GM21619 (cell line): ENCODE measurements at regions not wholly inside any gene's neighbourhood (a gene's known extent, or its start where the extent isn't known, plus 50 kb on each side); places are given as distances from the start of the nearest gene placed in this dataset.

Experiments
- ATAC-seq: cut with Tn5 transposase; IDR thresholded peaks from one replicate; pipeline ENCODE4 v1.9.1; 2021; ENCODE audit not compliant: unreplicated experiment

DNA sequence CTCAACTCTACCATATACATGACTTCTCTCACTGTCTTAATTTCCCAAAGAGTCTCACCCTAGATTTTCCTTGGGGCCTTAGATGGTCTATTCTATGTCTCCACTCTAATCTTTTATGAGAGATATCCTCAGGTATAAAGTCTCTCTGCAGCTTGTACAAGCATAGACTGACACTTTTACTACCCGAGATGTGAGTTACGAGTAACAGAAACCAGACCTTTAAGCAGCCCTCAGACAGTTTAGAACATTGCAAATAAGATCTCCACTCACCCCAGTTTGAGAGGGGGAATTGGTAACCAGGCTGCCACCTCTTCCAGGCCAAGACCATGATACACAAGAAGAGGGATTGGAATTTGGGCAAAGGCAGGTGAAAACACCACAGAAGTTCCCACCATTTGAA, 542.5 kb downstream of the TLE4 start:
- no peak for ATAC-seq

GRCh38 chr9:80107931-80108660, 536.3 kb downstream of the TLE4 start:
- ATAC-seq = no peak

DNA sequence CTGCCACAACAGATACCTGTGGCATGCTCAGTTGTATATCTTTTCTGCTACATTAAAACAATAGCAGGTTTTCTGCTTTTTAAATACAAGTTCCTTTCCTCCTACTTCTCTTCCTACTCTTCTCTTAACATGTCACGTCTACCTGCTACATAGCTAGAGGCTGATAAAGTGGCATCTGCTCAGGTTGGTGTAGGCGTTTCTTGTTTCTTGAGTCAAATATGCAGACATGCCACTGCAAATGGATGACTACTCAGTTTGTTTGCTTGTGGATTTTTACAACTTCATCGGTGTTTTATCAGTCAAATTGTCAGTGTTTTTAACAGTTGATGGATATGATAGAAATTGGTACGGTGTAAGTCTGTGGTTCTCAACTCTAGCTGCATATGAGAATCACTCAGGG, 525.7 kb downstream of the TLE4 start:
- no peak for ATAC-seq

DNA sequence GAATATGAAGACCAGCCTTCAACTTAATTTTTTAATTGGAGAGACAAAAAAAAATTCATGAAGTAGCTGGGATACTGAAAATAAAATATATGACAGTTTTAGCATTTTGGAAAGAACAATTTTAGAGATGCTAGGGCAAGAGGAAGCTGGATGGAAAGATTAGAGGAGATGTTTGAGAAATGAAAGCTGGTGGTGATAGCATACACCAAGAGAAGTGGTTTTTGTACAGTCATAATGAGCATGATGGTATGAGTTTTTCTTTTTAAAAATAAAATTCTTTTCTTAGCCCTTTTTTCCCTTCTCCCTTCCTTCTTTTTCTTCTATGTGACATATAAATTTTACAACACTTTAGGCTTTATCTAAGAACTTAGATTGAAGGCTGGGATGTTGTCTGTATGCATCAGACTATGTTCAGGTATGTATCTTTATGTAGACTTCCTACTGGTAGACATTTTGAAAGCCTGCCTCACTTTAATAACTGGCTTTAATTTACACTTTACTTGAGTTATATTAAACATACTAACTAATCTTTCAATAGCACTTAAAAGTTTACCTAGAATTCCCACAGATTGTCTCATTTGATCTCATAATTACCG, 522.5 kb downstream of the TLE4 start:
- ATAC-seq = peak; percentile 72

- ATAC-seq = no peak
These were observed 521.9 kb downstream of the TLE4 start for GRCh38 chr9:80093695-80094094.

GRCh38 chr9:80091526-80091925, 519.8 kb downstream of the TLE4 start:
- ATAC-seq = no peak

GRCh38 chr9:80090317-80090716, 518.6 kb downstream of the TLE4 start:
- no peak for ATAC-seq

- no peak for ATAC-seq
These were observed 515.1 kb downstream of the TLE4 start for GRCh38 chr9:80086822-80087345.

DNA sequence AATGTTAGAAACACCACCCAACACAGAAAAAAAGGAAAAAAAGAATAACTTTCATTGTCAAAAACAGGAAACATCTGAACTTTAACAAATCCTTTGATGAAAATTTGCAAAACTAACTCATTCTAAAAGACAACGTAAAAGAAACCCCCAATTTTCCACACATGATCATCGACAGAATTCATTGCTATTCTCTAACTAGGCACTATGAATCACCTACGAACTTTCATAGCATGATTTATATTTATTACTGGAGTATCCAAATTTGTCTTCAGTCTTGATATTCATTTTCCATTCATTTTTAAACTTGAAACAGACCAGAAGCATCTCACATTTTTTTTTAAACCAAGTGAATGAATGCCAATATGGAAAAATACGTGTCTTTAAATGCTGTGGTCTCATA, 514.6 kb downstream of the TLE4 start:
- ATAC-seq = no peak

DNA sequence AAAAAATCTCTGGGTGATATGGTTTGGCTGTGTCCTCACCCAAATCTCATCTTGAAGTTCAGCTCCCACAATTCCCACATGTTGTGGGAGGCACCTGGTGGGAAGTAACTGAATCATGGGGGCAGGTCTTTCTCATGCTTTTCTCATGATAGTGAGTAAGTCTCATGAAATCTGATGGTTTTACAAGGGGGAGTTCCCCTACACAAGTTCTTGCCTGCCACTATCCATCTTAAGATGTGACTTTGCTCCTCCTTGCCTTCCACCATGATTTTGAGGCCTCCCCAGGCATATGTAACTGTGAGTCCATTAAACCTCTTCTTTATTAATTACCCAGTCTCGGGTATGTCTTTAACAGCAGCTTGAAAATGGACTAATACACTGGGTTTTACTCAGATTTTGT, 513.9 kb downstream of the TLE4 start:
- ATAC-seq = no peak

DNA sequence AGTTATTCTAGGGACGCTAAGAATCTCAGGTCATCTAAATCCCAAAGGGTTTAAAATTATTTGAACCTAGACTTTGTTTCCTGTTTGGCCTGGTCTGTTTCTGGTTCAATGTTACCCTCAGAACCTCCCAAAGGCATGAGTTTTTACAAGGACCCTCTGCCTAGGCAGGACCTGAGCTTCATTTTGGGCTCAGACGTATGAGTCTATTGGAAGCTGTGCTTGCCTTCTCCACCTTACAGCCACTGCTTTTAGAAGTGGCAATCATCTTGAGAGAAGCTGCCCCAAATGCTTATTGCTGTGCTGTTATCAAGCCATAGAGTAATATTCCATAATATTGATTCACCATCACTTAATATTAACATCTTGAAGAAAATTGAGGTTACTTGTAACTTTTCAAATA, 510.4 kb downstream of the TLE4 start:
- ATAC-seq = no peak

GRCh38 chr9:80078826-80079225, 507.1 kb downstream of the TLE4 start:
- no peak for ATAC-seq

- ATAC-seq = no peak
These were observed 505.3 kb downstream of the TLE4 start for GRCh38 chr9:80077059-80077458.

GRCh38 chr9:80076162-80076561, 504.4 kb downstream of the TLE4 start:
- no peak for ATAC-seq

DNA sequence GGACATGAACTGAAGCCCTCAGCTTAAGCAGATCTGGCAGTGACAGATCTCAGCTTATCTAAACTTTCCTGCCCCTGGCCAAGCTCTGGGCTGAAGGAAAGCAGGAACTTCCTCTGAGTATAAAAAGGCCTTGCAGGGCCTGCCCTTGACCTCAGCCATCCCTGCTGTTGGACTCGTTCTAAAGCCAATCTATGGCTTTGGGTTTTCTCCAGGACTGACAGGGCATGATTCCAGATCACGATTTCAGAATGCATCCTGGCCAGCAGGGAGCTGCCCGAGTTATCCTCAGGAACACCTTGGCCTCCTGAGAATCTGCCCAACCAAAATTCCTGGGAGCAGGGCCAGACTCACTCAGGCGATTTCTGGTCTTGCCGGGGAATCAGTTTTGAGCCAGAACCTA, 502.7 kb downstream of the TLE4 start:
- ATAC-seq = no peak

DNA sequence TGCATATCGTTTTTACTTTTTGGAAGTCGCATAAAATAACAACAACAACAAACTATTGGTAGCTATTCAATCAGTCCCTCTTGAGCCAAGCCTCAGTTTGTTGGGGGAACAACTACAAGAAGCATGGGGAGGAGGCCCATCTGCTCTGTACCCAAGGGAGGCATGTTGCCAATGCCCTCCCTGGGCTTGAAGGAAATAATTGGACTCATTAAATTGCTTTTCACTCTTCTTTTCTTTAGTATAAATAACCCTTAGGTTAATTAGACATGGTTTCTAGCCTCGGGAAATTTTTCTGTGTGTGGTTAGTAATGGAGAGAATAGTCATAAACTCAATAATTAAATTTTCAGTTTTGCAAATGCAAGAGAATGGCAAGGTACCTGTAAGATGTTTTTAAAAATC, 500.7 kb downstream of the TLE4 start:
- no peak for ATAC-seq

DNA sequence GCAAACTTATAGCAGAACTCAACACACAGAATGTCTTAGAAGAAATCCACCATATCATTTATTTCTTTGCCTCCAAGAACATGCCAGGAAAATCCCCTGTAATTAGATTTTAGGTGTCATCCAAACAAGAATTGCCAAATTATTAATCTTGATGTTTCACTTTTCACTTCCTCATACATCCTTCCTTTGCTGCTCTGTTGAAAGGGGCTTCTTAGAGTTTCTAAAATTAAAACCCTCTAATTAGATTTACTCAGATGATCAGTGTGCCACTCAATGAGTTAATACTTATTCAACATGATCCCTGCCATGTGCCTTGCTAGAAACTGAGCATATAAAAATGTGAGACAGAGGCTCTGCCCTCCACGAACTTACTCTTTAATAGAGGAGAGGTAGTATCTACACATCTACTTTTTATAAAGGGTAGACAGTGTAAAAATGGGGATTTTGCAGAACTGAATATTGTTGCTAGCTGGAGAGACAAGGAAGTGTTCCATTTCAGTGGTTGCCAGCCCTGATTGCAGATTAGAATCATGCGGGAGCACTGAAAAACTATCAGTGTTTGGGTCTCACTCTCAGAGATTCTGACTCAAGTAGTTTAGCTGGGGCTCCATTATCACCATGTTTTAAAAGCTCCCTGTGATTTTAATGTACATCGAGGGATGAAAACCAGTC, 498.4 kb downstream of the TLE4 start:
- no peak for ATAC-seq

- ATAC-seq = no peak
These were observed 495.2 kb downstream of the TLE4 start for GRCh38 chr9:80066931-80067330.

GRCh38 chr9:80062567-80062966, 490.8 kb downstream of the TLE4 start:
- ATAC-seq = no peak

DNA sequence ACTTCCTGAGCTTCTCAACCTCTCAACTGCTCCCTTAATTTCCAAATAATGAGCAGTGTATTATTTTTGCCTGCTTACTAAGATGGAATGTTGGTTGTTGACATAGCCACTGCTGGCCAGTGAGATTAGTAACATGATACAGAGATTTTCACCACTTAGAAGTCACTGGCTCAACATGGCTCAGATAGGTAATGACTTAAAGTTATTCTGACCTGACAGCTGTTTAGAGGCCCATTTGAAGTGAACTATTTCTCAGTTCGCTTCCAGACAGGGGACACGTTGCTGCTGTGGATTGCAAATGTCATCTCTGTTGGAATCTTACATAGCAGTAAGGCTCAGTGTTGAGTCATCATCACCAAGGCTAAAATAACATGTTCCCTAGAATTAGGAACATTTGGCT, 490.2 kb downstream of the TLE4 start:
- no peak for ATAC-seq

DNA sequence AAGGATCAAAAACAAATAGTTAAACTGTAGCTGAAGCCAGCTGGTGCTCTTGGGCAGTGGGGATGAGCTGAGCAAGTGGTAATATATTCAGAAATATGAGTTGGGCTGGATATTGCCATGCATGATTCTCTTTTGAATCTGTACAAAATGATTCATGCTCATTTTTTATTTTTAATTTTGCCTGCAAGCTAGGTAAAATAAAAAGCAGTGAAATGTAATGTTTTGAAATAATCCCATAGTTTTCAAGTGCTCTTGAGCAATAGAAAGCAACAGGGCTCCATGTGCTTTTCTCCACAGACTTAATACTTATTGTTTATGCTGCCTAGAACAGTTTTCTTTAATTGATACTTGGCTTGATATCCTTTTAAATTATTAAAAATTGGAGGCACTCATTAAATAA, 489.3 kb downstream of the TLE4 start:
- ATAC-seq = no peak

DNA sequence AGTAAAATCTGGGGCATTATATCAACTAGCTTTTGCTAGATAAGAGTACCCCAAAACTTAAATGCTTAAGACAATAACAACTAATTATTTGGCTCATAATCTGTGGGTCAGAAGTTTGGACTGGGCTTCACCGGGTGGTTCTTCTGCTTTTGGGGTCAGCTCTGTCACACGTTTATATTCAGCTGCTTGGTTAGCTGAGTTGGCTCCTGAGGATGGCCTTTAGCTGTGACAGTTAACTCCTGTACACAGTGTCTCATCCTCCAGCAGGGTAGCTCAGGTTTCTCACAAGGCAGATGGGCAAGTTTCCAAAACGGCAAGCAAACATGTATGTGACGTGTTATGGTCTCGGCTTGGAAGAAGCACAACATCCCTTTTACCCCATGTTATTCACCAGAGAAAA, 488.2 kb downstream of the TLE4 start:
- ATAC-seq = no peak
